ENCODE measurements at regions not wholly inside any gene's neighbourhood (a gene's known extent, or its start where the extent isn't known, plus 50 kb on each side); places are given as distances from the start of the nearest gene placed in this dataset.
"Not testable (repeated sequence)": the region's sequence is repeated elsewhere in the genome, so short reads cannot be mapped to it uniquely, and the experiment has no call there.

DNA sequence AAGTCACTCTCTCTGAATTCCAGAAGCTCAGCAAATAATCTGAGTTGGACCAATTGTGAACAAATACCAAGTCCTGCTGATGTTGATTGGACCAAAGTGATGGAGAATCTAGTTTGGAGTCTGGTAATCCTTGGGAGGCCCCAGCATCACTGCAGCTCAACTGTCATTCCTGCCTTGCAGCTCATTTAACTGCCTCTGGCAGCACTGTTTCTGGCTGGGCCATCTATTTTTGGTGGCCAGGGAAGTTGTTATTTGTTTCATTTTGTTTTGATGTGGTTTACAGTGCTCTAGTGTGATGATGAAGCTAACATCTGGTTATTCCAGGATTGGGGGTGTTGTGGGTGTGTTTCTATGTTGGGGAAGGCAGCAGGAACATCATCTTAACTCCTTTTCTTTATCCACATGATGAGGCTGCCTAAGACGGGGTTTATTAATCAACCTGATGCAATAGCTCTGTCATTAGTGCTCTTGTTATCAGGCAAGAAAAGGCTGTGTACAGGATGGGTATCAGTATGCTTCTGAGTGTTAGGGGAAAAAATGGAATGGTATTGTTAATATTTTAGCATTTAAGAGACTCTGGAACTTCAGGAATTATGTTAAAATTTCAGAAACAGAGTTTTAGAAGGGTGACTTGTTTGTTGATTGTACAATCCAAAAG is 91.7 kb upstream of the SEC22B start:
- TF ChIP-seq, protein P1, sequence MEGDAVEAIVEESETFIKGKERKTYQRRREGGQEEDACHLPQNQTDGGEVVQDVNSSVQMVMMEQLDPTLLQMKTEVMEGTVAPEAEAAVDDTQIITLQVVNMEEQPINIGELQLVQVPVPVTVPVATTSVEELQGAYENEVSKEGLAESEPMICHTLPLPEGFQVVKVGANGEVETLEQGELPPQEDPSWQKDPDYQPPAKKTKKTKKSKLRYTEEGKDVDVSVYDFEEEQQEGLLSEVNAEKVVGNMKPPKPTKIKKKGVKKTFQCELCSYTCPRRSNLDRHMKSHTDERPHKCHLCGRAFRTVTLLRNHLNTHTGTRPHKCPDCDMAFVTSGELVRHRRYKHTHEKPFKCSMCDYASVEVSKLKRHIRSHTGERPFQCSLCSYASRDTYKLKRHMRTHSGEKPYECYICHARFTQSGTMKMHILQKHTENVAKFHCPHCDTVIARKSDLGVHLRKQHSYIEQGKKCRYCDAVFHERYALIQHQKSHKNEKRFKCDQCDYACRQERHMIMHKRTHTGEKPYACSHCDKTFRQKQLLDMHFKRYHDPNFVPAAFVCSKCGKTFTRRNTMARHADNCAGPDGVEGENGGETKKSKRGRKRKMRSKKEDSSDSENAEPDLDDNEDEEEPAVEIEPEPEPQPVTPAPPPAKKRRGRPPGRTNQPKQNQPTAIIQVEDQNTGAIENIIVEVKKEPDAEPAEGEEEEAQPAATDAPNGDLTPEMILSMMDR (IDR thresholded peaks at IDR 0.05) = not testable (repeated sequence)
- not testable (repeated sequence) for TF ChIP-seq POLR2A (IDR thresholded peaks at IDR 0.05)

Measured in testis (tissue), 2 donors.